H1 (cell line): ENCODE measurements at regions not wholly inside any gene's neighbourhood (a gene's known extent, or its start where the extent isn't known, plus 50 kb on each side); places are given as distances from the start of the nearest gene placed in this dataset.

Experiments
- CTCF ChIA-PET: fragments of 300-600 bp; sonication (Branson Sonifier 250); formaldehyde crosslinking; loops from one replicate; lab custom pipeline; 2021; ENCODE audit not compliant: partially characterized antibody; lab: Charles Lee
- POLR2A ChIA-PET: fragments of 300-600 bp; sonication (Branson Sonifier 250); formaldehyde crosslinking; loops from one replicate; lab custom pipeline; 2021; ENCODE audit warnings: inconsistent platforms; ENCODE audit not compliant: partially characterized antibody; lab: Charles Lee
- DNase-seq, 2 experiments: peaks; one replicate each; pipeline versions ENCODE4 v3.0.0 to v3.0.0-alpha.2; 2010 to 2022; ENCODE audit warnings: low spot score in 2 of 2, low read depth in 1 of 2, mixed read lengths in 1 of 2
- FAIRE-seq: peaks from 2 replicates; lab custom pipeline; 2011; peaks lifted over from hg19 to GRCh38; lab: Jason Lieb, UNC
- H2AFZ ChIP-seq: 2 replicates; pipeline ENCODE4 v1.8.1; 2012; ENCODE audit warnings: low read length, inconsistent platforms
- H2AK5ac ChIP-seq: 2 replicates; pipeline ENCODE4 v1.6.1; 2013; ENCODE audit warnings: low read depth, low read length
- H2BK120ac ChIP-seq: replicated peaks from 2 replicates; pipeline ENCODE3; 2013; ENCODE audit warnings: low read depth, low read length, inconsistent platforms
- H2BK12ac ChIP-seq: 2 replicates; pipeline ENCODE4 v1.6.1; 2013; ENCODE audit warnings: low read depth, low read length
- H2BK15ac ChIP-seq: 2 replicates; pipeline ENCODE4 v1.6.1; 2013; ENCODE audit warnings: low read length
- H2BK20ac ChIP-seq: 2 replicates; pipeline ENCODE4 v1.6.1; 2013; ENCODE audit warnings: low read length
- H2BK5ac ChIP-seq: 2 replicates; pipeline ENCODE4 v1.6.1; 2013; ENCODE audit warnings: low read depth, low read length
- H3K14ac ChIP-seq: 2 replicates; pipeline ENCODE4 v1.6.1; 2013; ENCODE audit warnings: inconsistent platforms; ENCODE audit not compliant: insufficient read length
- H3K18ac ChIP-seq: 2 replicates; pipeline ENCODE4 v1.6.1; 2013; ENCODE audit warnings: low read length; ENCODE audit errors: extremely low read depth
- H3K23ac ChIP-seq: 2 replicates; pipeline ENCODE4 v1.6.1; 2013; ENCODE audit warnings: inconsistent platforms; ENCODE audit not compliant: insufficient read length
- H3K23me2 ChIP-seq: 2 replicates; pipeline ENCODE4 v1.6.1; 2013; ENCODE audit warnings: low read depth, low read length
- H3K27ac ChIP-seq: 2 replicates; pipeline ENCODE4 v1.6.1; 2011; ENCODE audit warnings: low read depth, low read length, inconsistent platforms
- H3K27me3 ChIP-seq, 4 experiments: replicated peaks in 1 of 4; 1 replicate in 1 of 4; 2 replicates in 3 of 4; pipeline versions ENCODE4 v1.6.1 to v1.8.1; 2011 to 2013; ENCODE audit warnings: low read length in 3 of 4, mild to moderate bottlenecking in 3 of 4, inconsistent platforms in 2 of 4, mixed read lengths in 2 of 4, moderate library complexity in 1 of 4; ENCODE audit not compliant: control insufficient read depth in 3 of 4, insufficient read depth in 3 of 4; ENCODE audit errors: extremely low read depth in 1 of 4
- H3K36me3 ChIP-seq, 4 experiments: 2 replicates each; pipeline versions ENCODE4 v1.6.1 to v1.8.1; 2011 to 2013; ENCODE audit warnings: mild to moderate bottlenecking in 4 of 4, low read length in 3 of 4, moderate library complexity in 2 of 4, control low read depth in 1 of 4, inconsistent platforms in 1 of 4; ENCODE audit not compliant: insufficient read depth in 4 of 4, control insufficient read depth in 2 of 4
- H3K4ac ChIP-seq: replicated peaks from 2 replicates; pipeline ENCODE3; 2013; ENCODE audit warnings: low read length, low read depth, mixed read lengths, inconsistent platforms; ENCODE audit not compliant: insufficient read length
- H3K4me1 ChIP-seq, 4 experiments: replicated peaks in 1 of 4; 1 replicate in 1 of 4; 2 replicates in 3 of 4; pipeline versions ENCODE4 v1.6.1 to v1.8.1; 2011 to 2013; ENCODE audit warnings: low read length in 3 of 4, inconsistent platforms in 2 of 4, mixed read lengths in 1 of 4; ENCODE audit not compliant: insufficient read depth in 4 of 4, control insufficient read depth in 3 of 4
- H3K4me2 ChIP-seq, 2 experiments: 2 replicates each; pipeline versions ENCODE4 v1.6.1 to v1.8.1; 2011 to 2013; ENCODE audit warnings: low read depth in 2 of 2, low read length in 2 of 2, control low read depth in 1 of 2, inconsistent platforms in 1 of 2, mild to moderate bottlenecking in 1 of 2; ENCODE audit not compliant: insufficient read depth in 1 of 2
- H3K4me3 ChIP-seq, 4 experiments: fragments of 200-600, 300-600 bp in 1 of 4; sonication (generic), shearing (Covaris generic), sonication (Bioruptor Twin) in 1 of 4; 2 replicates each; pipeline versions ENCODE4 v1.5.1 to v1.8.1; 2011 to 2016; ENCODE audit warnings: low read length in 4 of 4, low read depth in 3 of 4, control low read depth in 2 of 4, inconsistent platforms in 2 of 4, mild to moderate bottlenecking in 2 of 4, mixed read lengths in 1 of 4, moderate library complexity in 1 of 4; ENCODE audit not compliant: insufficient read depth in 2 of 4; ENCODE audit errors: extremely low read depth in 1 of 4
- H3K56ac ChIP-seq: replicated peaks from 2 replicates; pipeline ENCODE3; 2013; ENCODE audit warnings: low read depth, mild to moderate bottlenecking, mixed read lengths, low read length, inconsistent platforms; ENCODE audit not compliant: insufficient read length
- H3K79me1 ChIP-seq: 2 replicates; pipeline ENCODE4 v1.6.1; 2013; ENCODE audit warnings: low read depth, low read length, control low read depth
- H3K79me2 ChIP-seq, 2 experiments: 2 replicates each; pipeline versions ENCODE4 v1.6.1 to v1.8.1; 2012 to 2013; ENCODE audit warnings: low read length in 2 of 2, mild to moderate bottlenecking in 2 of 2, inconsistent platforms in 1 of 2; ENCODE audit not compliant: insufficient read depth in 2 of 2, control insufficient read depth in 1 of 2
- H3K9ac ChIP-seq, 4 experiments: replicated peaks in 1 of 4; 1 replicate in 1 of 4; 2 replicates in 3 of 4; pipeline versions ENCODE4 v1.6.1 to v1.8.1; 2011 to 2013; ENCODE audit warnings: low read depth in 3 of 4, low read length in 3 of 4, control low read depth in 2 of 4, mild to moderate bottlenecking in 2 of 4, moderate library complexity in 2 of 4, inconsistent platforms in 1 of 4; ENCODE audit errors: extremely low read depth in 1 of 4
- H3K9me3 ChIP-seq, 2 experiments: 2 replicates each; pipeline versions ENCODE4 v1.6.1 to v1.8.1; 2012 to 2013; ENCODE audit warnings: mild to moderate bottlenecking in 2 of 2, moderate library complexity in 2 of 2, control low read depth in 1 of 2, inconsistent platforms in 1 of 2, low read depth in 1 of 2, low read length in 1 of 2, mixed read lengths in 1 of 2; ENCODE audit not compliant: insufficient read depth in 2 of 2
- H4K20me1 ChIP-seq, 2 experiments: replicated peaks in 1 of 2; 2 replicates each; pipeline versions ENCODE3 to v1.8.1; 2011 to 2013; ENCODE audit warnings: inconsistent platforms in 2 of 2, low read length in 2 of 2, mild to moderate bottlenecking in 1 of 2; ENCODE audit not compliant: insufficient read depth in 2 of 2, control insufficient read depth in 1 of 2
- H4K5ac ChIP-seq: 2 replicates; pipeline ENCODE4 v1.6.1; 2013; ENCODE audit warnings: low read length, low read depth, mixed read lengths, inconsistent platforms; ENCODE audit not compliant: insufficient read length
- H4K8ac ChIP-seq: 2 replicates; pipeline ENCODE4 v1.8.0; 2013; ENCODE audit warnings: mild to moderate bottlenecking, moderate library complexity, low read length, inconsistent platforms; ENCODE audit not compliant: insufficient read depth; ENCODE audit errors: extremely low read depth
- H4K91ac ChIP-seq: replicated peaks from 2 replicates; pipeline ENCODE3; 2013; ENCODE audit warnings: low read length, mixed read lengths, inconsistent platforms; ENCODE audit not compliant: insufficient read length
- ATF3 ChIP-seq: IDR thresholded peaks from 2 replicates; pipeline ENCODE4 v1.6.1; 2011; ENCODE audit warnings: low read depth, mild to moderate bottlenecking, low read length; ENCODE audit not compliant: insufficient read depth
- CREB1 ChIP-seq: IDR thresholded peaks from 2 replicates; pipeline ENCODE4 v1.6.1; 2012; ENCODE audit warnings: inconsistent platforms
- MAX ChIP-seq: IDR thresholded peaks from 2 replicates; pipeline ENCODE4 v1.6.1; 2012; ENCODE audit warnings: inconsistent platforms
- POLR2A ChIP-seq, 2 experiments: IDR thresholded peaks; 1 replicate in 1 of 2; 2 replicates in 1 of 2; pipeline ENCODE4 v1.6.1; 2011; ENCODE audit warnings: low read depth in 2 of 2, low read length in 2 of 2, mild to moderate bottlenecking in 2 of 2; ENCODE audit errors: control extremely low read depth in 1 of 2
- TAF1 ChIP-seq: IDR thresholded peaks from 2 replicates; pipeline ENCODE4 v1.6.1; 2011; ENCODE audit warnings: mild to moderate bottlenecking, low read depth, low read length
- TAF7 ChIP-seq: optimal IDR thresholded peaks from 2 replicates; pipeline ENCODE3; 2011; ENCODE audit warnings: low read depth, mild to moderate bottlenecking, inconsistent platforms, low read length, moderate library complexity, borderline replicate concordance
- WGBS, 2 experiments: shearing (Covaris generic) in 1 of 2; methylation state at CpG; one replicate each; pipeline versions ENCODE4 v1.1.6 to v1.1.7; 2013 to 2015; ENCODE audit warnings: low lambda C conversion rate in 2 of 2, mixed read lengths in 2 of 2, inconsistent platforms in 1 of 2, low coverage in 1 of 2, missing lambda C conversion rate in 1 of 2; ENCODE audit not compliant: insufficient replicate concordance in 2 of 2, insufficient coverage in 1 of 2, insufficient read length in 1 of 2; ENCODE audit errors: extremely low coverage in 1 of 2, missing lambda C conversion rate in 1 of 2; 5-methylcytosine and 5-hydroxymethylcytosine counted together

GRCh38 chrX:111039606-111040005 lies 56.4 kb upstream of the PAK3 start:
- H3K9me3 ChIP-seq: no peaks in the 10 kb centered on the region
- no peak overlapping the region for H4K91ac ChIP-seq
- no peak overlapping the region for H3K27ac ChIP-seq
- H2BK120ac ChIP-seq: no peak overlapping the region
- H3K36me3 ChIP-seq: no peaks in the 10 kb centered on the region
- H2AFZ ChIP-seq: no peak overlapping the region
- H3K4me3 ChIP-seq: no peak overlapping the region
- H3K14ac ChIP-seq: no peak overlapping the region
- CTCF ChIA-PET: interaction anchor here (1.1 kb wide), 1 partner anchor 187 kb away, joined by 5 read pairs; no protein-coding TSS in a partner anchor
- H4K20me1 ChIP-seq: no peaks in the 10 kb centered on the region
- no peak overlapping the region for H3K4ac ChIP-seq
- no peak overlapping the region for H4K8ac ChIP-seq
- H3K23me2 ChIP-seq: no peaks in the 10 kb centered on the region
- TF ChIP-seq POLR2A (IDR thresholded peaks at IDR 0.05; ENCODE audit: control extremely low read depth in 1 of 2, low read depth in 2 of 2, low read length in 2 of 2) (no peak), TAF1 (no peak), CREB1 (no peak), ATF3 (no peak), MAX (no peak), TAF7 (no peak)
- TF ChIP-seq, all 59 proteins: peak for 0
- no peak overlapping the region for H2BK20ac ChIP-seq
- H3K27me3 ChIP-seq: no peaks in the 10 kb centered on the region
- FAIRE-seq (no peak), DNase-seq (no peak)
- H3K79me1 ChIP-seq: no peaks in the 10 kb centered on the region
- no peak overlapping the region for H3K9ac ChIP-seq
- H4K5ac ChIP-seq: no peak overlapping the region
- no peak overlapping the region for H2AK5ac ChIP-seq
- H3K79me2 ChIP-seq: no peaks in the 10 kb centered on the region
- 0 out of 7 replicates have a peak, but pooled peaks cover 0 to 3% (median 0%) of the 10 kb centered on the region in 4 experiments for H3K4me1 ChIP-seq
- H3K56ac ChIP-seq: no peak overlapping the region
- no peak overlapping the region for H2BK15ac ChIP-seq
- WGBS, 2 experiments: 77% methylated on average over 2 of the region's 2 CpGs; no CpG with 5 or more reads in 1 of the 2 experiments
- no peak overlapping the region for H2BK5ac ChIP-seq
- no peak overlapping the region for H2BK12ac ChIP-seq
- H3K4me2 ChIP-seq: no peak overlapping the region
- no peak overlapping the region for H3K18ac ChIP-seq
- no peak overlapping the region for H3K23ac ChIP-seq
- POLR2A ChIA-PET: no interaction called here
